ENCODE measurements at regions not wholly inside any gene's neighbourhood (a gene's known extent, or its start where the extent isn't known, plus 50 kb on each side); places are given as distances from the start of the nearest gene placed in this dataset.
A peak's percentile ranks its signal among the peaks of the same experiment; 100 is the strongest.

GRCh38 chr2:217597681-217598080 lies 405.1 kb downstream of the TNS1 start:
- Mint-ChIP-seq H3K27ac (no peak overlapping the region), H3K9me3 (no peaks in the 10 kb centered on the region), H3K27me3 (ENCODE audit: insufficient read depth, low read depth, poor library complexity) (peaks cover 3% of the 10 kb centered on the region), H3K4me1 (peaks cover 36% of the 10 kb centered on the region), H3K36me3 (ENCODE audit: low read depth) (no peaks in the 10 kb centered on the region), H3K4me3 (no peak overlapping the region)
- no peak for TF ChIP-seq CREB1 (CRISPR knock-in tag; IDR thresholded peaks at IDR 0.05; ENCODE audit: low read depth)
- no peak for TF ChIP-seq JUNB (IDR thresholded peaks at IDR 0.05; ENCODE audit: unreplicated experiment)
- no peak for TF ChIP-seq REST (IDR thresholded peaks at IDR 0.05; ENCODE audit: unreplicated experiment)
- TF ChIP-seq ZNF331 (CRISPR knock-in tag; IDR thresholded peaks at IDR 0.05; ENCODE audit: low read depth) = no peak
- TF ChIP-seq CTCF (conservative IDR thresholded peaks at IDR 0.05; ENCODE audit: low read depth in 2 of 2) = no peak
- no peak for TF ChIP-seq EZH2 (IDR thresholded peaks at IDR 0.05; ENCODE audit: low read depth, unreplicated experiment)
- H3K27me3 ChIP-seq (ENCODE audit: insufficient read depth) = no peaks in the 10 kb centered on the region
- H2AFZ ChIP-seq = no peak overlapping the region
- no peak overlapping the region for H3K4me3 ChIP-seq
- peaks cover 13% of the 10 kb centered on the region; the same call in 1 of the 2 replicates for H3K4me1 ChIP-seq (ENCODE audit: insufficient read depth)
- ATAC-seq = no peak
- H3K27ac ChIP-seq (ENCODE audit: low read depth) = no peak overlapping the region
- DNase-seq (ENCODE audit: low spot score) = no peak
- H3K4me2 ChIP-seq = no peak overlapping the region
- peaks cover 4% of the 10 kb centered on the region; the same call in 1 of the 2 replicates for H3K9me2 ChIP-seq (ENCODE audit: insufficient read depth)
- H4K20me1 ChIP-seq (replicated peaks; ENCODE audit: insufficient read depth) = no peaks in the 10 kb centered on the region
- H3F3A ChIP-seq (replicated peaks; ENCODE audit: low read depth) = no peaks in the 10 kb centered on the region
- no peaks in the 10 kb centered on the region for H3K36me3 ChIP-seq (ENCODE audit: insufficient read depth)
- H3K79me2 ChIP-seq (replicated peaks; ENCODE audit: insufficient read depth) = no peaks in the 10 kb centered on the region

GRCh38 chr2:217597145-217597544 lies 405.6 kb downstream of the TNS1 start:
- no peak overlapping the region for H3K27ac Mint-ChIP-seq
- peaks cover 3% of the 10 kb centered on the region for H3K27me3 Mint-ChIP-seq (ENCODE audit: insufficient read depth, low read depth, poor library complexity)
- DNase-seq (ENCODE audit: low spot score) (no peak), ATAC-seq (peak; percentile 50)
- Histone ChIP-seq H4K20me1 (replicated peaks; ENCODE audit: insufficient read depth) (no peaks in the 10 kb centered on the region), H3K4me3 (no peak overlapping the region), H3F3A (replicated peaks; ENCODE audit: low read depth) (no peaks in the 10 kb centered on the region), H3K4me1 (ENCODE audit: insufficient read depth) (peaks cover 13% of the 10 kb centered on the region; the same call in 1 of the 2 replicates), H3K36me3 (ENCODE audit: insufficient read depth) (no peaks in the 10 kb centered on the region), H3K4me2 (0 out of 2 replicates have a peak overlapping the region, but pooled peaks have one; percentile 0), H3K79me2 (replicated peaks; ENCODE audit: insufficient read depth) (no peaks in the 10 kb centered on the region), H3K27ac (ENCODE audit: low read depth) (no peak overlapping the region), H3K9me2 (ENCODE audit: insufficient read depth) (peaks cover 4% of the 10 kb centered on the region; the same call in 1 of the 2 replicates), H2AFZ (peak overlapping the region; percentile 70; the same call in 1 of the 2 replicates), H3K27me3 (ENCODE audit: insufficient read depth) (no peaks in the 10 kb centered on the region)
- no peaks in the 10 kb centered on the region for H3K9me3 Mint-ChIP-seq
- no peak overlapping the region for H3K4me3 Mint-ChIP-seq
- peaks cover 36% of the 10 kb centered on the region for H3K4me1 Mint-ChIP-seq
- no peaks in the 10 kb centered on the region for H3K36me3 Mint-ChIP-seq (ENCODE audit: low read depth)
- TF ChIP-seq STAT1 (IDR thresholded peaks at IDR 0.05; ENCODE audit: unreplicated experiment) (no peak), EZH2 (IDR thresholded peaks at IDR 0.05; ENCODE audit: low read depth, unreplicated experiment) (no peak), NANOG (IDR thresholded peaks at IDR 0.05; ENCODE audit: borderline replicate concordance) (no peak), EZH2phosphoT487 (IDR thresholded peaks at IDR 0.05; ENCODE audit: unreplicated experiment) (no peak), ZNF462 (CRISPR knock-in tag; IDR thresholded peaks at IDR 0.05) (no peak)
